Stimulated activated CD8-positive, alpha-beta memory T cell treated with anti-CD3 and anti-CD28 coated beads, Interleukin-12 subunit alpha, Interleukin-12 subunit beta, amount 100 ng/mL, for 1 hour (primary cell): ENCODE measurements at regions not wholly inside any gene's neighbourhood (a gene's known extent, or its start where the extent isn't known, plus 50 kb on each side); places are given as distances from the start of the nearest gene placed in this dataset.

ENCODE experiments used
- DNase-seq: peaks from one replicate; pipeline ENCODE4 v3.0.0-alpha.2; 2020; ENCODE audit warnings: low read depth

DNA sequence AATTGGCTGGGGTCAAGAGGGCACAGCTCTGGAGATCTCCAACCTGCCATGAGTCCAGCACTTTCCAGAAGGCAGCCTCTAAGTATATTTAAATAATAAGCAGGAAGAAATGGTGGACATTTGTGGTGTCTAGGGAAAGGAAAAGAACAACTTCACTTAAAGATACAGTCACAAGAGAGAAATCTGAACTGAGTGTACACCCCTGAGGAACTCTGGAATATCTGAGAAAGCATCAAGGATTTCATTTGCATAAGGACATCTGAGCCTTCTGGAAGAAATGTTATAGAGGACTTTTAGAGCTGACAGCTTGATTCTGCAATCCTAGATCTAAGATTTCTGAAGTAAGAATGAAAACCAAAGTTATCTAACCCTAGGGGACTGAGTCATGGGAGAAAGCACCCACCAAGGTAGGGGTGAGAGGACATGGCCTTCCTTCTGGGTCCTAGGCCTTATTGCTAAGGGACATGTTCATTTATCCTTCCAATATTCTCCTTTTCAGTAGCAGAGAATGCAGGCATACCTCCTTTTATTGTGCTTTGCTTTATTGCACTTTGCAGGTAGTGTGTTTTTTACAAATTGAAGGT is 253.4 kb upstream of the SLC24A2 start:
- DNase-seq = no peak

DNA sequence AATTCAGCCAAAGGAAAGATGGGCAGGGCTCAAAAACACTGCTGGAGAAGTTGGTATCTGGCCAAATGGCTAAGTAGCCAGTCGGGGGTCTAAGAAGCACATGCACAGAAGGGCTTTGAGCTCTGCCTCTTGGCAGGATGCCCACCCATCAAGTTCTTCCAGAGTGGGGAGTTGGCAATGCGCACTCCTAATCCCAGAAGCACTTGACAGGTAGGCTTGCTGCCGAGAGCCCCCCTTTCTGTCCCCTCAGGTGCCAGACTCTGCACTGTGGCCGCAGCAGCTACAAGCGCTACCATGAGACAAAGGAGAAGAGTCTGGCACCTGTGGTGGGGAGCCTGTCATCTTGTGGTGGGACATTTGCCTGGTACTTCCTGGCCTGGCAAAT is 252.9 kb upstream of the SLC24A2 start:
- no peak for DNase-seq

DNA sequence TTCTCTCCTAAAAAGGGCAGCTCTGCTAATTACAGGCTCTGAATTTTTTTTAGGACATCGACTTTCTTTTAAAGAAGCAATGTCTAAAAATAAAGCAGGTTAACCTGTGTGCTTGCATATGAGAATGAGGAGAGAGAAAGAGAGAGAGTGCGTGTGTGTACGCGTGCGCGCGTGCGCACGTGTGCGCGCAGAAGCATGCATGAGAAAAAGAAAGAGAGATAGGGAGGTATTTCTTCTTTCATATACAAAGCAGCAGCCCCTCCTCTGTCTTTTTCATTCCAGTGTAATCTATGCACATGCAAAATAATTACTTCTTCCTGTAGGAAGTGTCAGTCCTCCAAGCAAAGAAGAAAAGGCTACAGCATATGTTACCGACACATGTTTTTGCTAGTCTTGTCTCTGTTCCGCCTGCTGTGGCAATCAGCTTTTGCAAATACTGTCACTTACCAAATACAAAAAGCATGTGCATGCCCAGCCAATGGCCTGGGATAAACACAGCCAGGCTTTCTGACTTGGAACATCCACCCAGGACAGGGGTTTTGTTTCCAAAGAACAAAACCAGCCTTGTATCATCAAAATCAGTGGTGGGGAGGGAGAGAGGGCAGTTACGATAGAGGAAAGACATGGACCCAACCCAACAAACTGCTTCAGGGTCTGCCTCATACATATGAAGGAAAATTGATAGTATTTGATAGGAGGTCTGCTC is 252.3 kb upstream of the SLC24A2 start:
- no peak for DNase-seq

DNA sequence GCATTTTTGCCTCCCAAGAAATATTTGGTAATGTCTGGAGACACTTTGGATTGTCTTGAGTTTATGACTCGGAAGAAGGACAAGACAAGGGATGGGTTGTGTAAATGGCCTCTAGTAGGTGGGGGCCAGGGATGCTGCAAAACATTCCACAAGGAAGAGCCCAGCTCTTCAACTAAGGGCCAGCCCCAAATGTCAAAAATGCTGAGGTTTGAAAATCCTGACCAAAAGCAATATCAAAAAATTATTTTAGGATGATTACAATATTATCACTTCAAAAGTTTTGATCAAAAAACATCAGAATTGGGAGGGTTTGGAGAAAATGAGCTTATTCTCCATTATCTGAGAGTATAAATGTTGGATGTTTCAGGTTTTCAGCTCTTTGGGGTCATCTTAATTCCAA is 248.9 kb upstream of the SLC24A2 start:
- no peak for DNase-seq

GRCh38 chr9:20033511-20033910 is 244.7 kb upstream of the SLC24A2 start:
- DNase-seq = no peak

- no peak for DNase-seq
Observed at GRCh38 chr9:20032413-20033006, 243.7 kb upstream of the SLC24A2 start.

GRCh38 chr9:20031836-20032235 is 243.0 kb upstream of the SLC24A2 start:
- DNase-seq = no peak

DNA sequence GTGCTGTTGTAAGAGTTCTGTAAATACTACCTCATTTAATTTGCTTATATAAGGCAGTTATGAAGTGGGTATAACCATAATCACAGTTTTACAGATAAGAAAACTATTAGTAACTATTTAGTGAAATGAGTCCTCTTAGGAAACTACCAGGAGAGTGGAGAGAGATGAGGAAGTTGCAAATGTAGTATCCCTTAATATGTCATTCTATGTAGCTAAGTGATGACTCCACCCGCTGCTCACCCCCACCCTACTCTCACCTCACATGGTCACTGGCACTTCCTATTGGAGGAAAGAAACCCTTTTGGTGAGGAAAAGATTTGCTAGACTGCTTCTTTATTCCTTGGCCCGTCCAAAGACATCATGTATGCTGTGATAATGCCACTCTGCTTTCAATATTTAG is 241.8 kb upstream of the SLC24A2 start:
- DNase-seq = no peak

- no peak for DNase-seq
Observed at GRCh38 chr9:20030221-20030620, 241.4 kb upstream of the SLC24A2 start.

DNA sequence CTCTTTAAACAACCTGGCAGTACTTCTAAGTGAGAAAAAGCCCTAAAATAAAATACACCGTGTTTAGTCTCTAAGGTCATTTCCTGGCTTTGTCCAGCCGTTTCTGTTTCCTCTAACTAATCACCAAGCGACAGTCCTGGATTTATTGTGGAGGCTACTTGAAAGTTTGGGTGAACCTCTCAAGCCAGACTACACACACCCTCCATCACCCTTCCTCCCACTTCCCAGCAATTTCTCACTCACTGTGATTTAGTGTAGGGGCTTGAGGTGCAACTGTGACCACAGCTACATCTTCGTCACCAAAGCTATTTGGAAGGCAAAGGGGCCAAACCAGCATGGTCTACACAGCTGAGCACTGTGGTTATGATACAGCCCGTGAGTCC is 240.0 kb upstream of the SLC24A2 start:
- no peak for DNase-seq

GRCh38 chr9:20028192-20028848 is 239.5 kb upstream of the SLC24A2 start:
- DNase-seq = no peak

GRCh38 chr9:20023961-20024571 is 235.2 kb upstream of the SLC24A2 start:
- DNase-seq = no peak

GRCh38 chr9:20023210-20023905 is 234.5 kb upstream of the SLC24A2 start:
- DNase-seq = no peak

- no peak for DNase-seq
Observed at GRCh38 chr9:20022410-20022809, 233.6 kb upstream of the SLC24A2 start.

DNA sequence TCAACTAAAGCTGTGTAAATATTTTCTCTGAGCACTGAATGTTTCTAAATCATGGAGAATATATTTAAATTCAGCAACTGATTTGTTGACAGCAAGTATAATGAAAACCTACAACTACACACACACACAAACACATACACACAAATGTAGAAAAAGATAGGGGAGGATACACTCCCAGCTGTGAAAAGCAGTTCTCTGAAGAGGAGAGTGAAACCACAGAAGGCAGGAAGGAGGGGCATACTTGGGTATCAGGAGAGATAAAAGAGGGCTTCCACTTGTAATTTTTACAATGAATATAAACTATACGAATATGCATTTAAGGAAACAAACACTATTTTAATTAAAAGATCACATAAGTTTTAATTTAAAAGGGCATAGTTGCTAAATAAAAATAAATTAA is 227.8 kb upstream of the SLC24A2 start:
- DNase-seq = no peak

- no peak for DNase-seq
Observed at GRCh38 chr9:20015427-20015931, 226.6 kb upstream of the SLC24A2 start.

DNA sequence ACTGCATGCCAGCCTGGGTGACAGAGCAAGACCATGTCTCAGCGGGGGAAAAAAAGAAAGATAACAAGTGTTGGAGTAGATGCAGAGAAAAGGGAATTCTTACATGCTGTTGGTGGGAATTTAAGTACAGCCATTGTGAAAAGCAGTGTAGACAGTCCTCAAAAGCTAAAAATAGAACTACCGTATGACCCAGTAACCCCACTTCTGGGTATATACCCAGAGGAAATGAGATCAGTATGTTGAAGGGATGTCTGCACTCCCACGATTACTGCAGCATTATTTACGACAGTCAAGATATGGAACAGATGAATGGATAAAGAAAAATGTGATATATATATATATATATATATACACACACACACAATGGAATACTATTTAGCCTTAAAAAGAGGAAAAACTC is 225.3 kb upstream of the SLC24A2 start:
- no peak for DNase-seq

DNA sequence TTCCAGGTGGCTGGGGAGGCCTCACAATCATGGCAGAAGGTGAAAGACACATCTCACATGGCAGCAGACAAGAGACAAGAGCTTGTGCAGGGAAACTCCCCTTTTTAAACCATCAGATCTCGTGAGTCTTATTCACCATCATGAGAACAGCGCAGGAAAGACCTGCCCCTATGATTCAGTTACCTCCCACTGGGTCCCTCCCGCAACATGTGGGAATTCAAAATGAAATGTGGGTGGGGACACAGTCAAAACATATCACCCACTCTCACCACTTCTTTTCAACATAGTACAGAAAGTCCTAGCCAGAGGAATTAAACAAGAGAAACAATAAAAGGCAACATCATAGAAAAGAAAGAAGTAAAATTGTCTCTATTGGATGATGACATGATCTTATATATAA is 223.4 kb upstream of the SLC24A2 start:
- DNase-seq = no peak

- no peak for DNase-seq
Observed at GRCh38 chr9:20009606-20010005, 220.8 kb upstream of the SLC24A2 start.

DNA sequence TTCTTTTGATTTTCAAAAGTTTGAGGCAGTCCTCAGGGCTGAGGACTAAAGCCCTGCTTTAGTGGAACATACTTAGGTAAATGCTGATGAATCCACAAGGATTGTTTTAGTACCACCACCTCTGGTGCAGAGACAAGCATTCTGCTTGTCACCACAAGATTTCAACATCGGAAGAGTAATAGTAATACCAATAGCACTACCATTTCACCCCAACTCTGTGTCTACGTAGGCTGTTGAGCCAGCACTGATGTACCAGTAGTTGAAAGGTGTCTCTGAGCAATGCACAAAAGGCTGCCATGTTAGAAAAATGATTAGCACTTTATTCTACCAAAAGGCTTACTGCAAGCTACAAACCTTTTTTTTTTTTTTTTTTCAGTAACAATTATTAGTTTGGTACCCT is 213.2 kb upstream of the SLC24A2 start:
- DNase-seq = no peak

- no peak for DNase-seq
Observed at GRCh38 chr9:20001058-20001457, 212.2 kb upstream of the SLC24A2 start.

DNA sequence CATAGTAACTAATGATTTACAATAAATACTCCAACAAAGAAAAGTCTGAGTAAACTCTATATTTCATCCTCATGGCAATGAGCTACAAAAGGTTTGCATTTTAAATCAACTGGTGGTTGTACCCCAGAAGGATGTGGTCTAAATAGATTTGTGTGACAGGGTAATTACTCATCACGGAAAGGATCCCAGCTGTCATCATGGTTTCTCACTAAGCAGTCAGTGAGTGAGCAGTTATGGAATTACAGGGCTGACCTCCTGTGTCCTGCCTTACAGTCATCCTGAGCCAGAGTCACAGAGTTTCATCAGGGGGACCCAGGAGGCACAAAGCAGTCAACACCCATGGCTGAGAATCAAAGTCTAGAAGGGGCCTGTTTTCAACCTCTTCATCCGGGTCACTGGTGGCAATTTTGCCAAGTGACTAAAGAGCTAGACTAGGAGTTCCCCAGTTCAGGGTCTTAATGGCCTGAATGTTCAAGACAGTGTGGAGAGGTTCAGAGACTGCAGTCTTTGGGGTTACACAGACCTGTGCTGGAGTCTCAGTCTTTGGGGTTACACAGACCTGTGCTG is 210.7 kb upstream of the SLC24A2 start:
- DNase-seq = no peak
